ENCODE measurements at regions not wholly inside any gene's neighbourhood (a gene's known extent, or its start where the extent isn't known, plus 50 kb on each side); places are given as distances from the start of the nearest gene placed in this dataset.

GRCh38 chr11:69903211-69903610 lies 84.0 kb upstream of the FGF3 start:
- TF ChIP-seq SUZ12 (IDR thresholded peaks at IDR 0.05; ENCODE audit: low read length) (no peak), RBBP5 (IDR thresholded peaks at IDR 0.05; ENCODE audit: borderline replicate concordance, low read depth, low read length) (no peak), POLR2A (IDR thresholded peaks at IDR 0.05; ENCODE audit: control extremely low read depth in 1 of 2, low read depth in 2 of 2, low read length in 2 of 2) (no peak), SP4 (IDR thresholded peaks at IDR 0.05; ENCODE audit: low read length) (no peak)
